H1 (cell line): ENCODE measurements at regions not wholly inside any gene's neighbourhood (a gene's known extent, or its start where the extent isn't known, plus 50 kb on each side); places are given as distances from the start of the nearest gene placed in this dataset.

ENCODE experiments used
- CTCF ChIA-PET: fragments of 300-600 bp; sonication (Branson Sonifier 250); formaldehyde crosslinking; loops from one replicate; lab custom pipeline; 2021; ENCODE audit not compliant: partially characterized antibody; lab: Charles Lee
- POLR2A ChIA-PET: fragments of 300-600 bp; sonication (Branson Sonifier 250); formaldehyde crosslinking; loops from one replicate; lab custom pipeline; 2021; ENCODE audit warnings: inconsistent platforms; ENCODE audit not compliant: partially characterized antibody; lab: Charles Lee
- DNase-seq, 2 experiments: peaks; one replicate each; pipeline versions ENCODE4 v3.0.0 to v3.0.0-alpha.2; 2010 to 2022; ENCODE audit warnings: low spot score in 2 of 2, low read depth in 1 of 2, mixed read lengths in 1 of 2
- FAIRE-seq: peaks from 2 replicates; lab custom pipeline; 2011; peaks lifted over from hg19 to GRCh38; lab: Jason Lieb, UNC
- H2AFZ ChIP-seq: 2 replicates; pipeline ENCODE4 v1.8.1; 2012; ENCODE audit warnings: low read length, inconsistent platforms
- H2AK5ac ChIP-seq: 2 replicates; pipeline ENCODE4 v1.6.1; 2013; ENCODE audit warnings: low read depth, low read length
- H2BK120ac ChIP-seq: replicated peaks from 2 replicates; pipeline ENCODE3; 2013; ENCODE audit warnings: low read depth, low read length, inconsistent platforms
- H2BK12ac ChIP-seq: 2 replicates; pipeline ENCODE4 v1.6.1; 2013; ENCODE audit warnings: low read depth, low read length
- H2BK15ac ChIP-seq: 2 replicates; pipeline ENCODE4 v1.6.1; 2013; ENCODE audit warnings: low read length
- H2BK20ac ChIP-seq: 2 replicates; pipeline ENCODE4 v1.6.1; 2013; ENCODE audit warnings: low read length
- H2BK5ac ChIP-seq: 2 replicates; pipeline ENCODE4 v1.6.1; 2013; ENCODE audit warnings: low read depth, low read length
- H3K14ac ChIP-seq: 2 replicates; pipeline ENCODE4 v1.6.1; 2013; ENCODE audit warnings: inconsistent platforms; ENCODE audit not compliant: insufficient read length
- H3K18ac ChIP-seq: 2 replicates; pipeline ENCODE4 v1.6.1; 2013; ENCODE audit warnings: low read length; ENCODE audit errors: extremely low read depth
- H3K23ac ChIP-seq: 2 replicates; pipeline ENCODE4 v1.6.1; 2013; ENCODE audit warnings: inconsistent platforms; ENCODE audit not compliant: insufficient read length
- H3K23me2 ChIP-seq: 2 replicates; pipeline ENCODE4 v1.6.1; 2013; ENCODE audit warnings: low read depth, low read length
- H3K27ac ChIP-seq: 2 replicates; pipeline ENCODE4 v1.6.1; 2011; ENCODE audit warnings: low read depth, low read length, inconsistent platforms
- H3K27me3 ChIP-seq, 4 experiments: replicated peaks in 1 of 4; 1 replicate in 1 of 4; 2 replicates in 3 of 4; pipeline versions ENCODE4 v1.6.1 to v1.8.1; 2011 to 2013; ENCODE audit warnings: low read length in 3 of 4, mild to moderate bottlenecking in 3 of 4, inconsistent platforms in 2 of 4, mixed read lengths in 2 of 4, moderate library complexity in 1 of 4; ENCODE audit not compliant: control insufficient read depth in 3 of 4, insufficient read depth in 3 of 4; ENCODE audit errors: extremely low read depth in 1 of 4
- H3K36me3 ChIP-seq, 4 experiments: 2 replicates each; pipeline versions ENCODE4 v1.6.1 to v1.8.1; 2011 to 2013; ENCODE audit warnings: mild to moderate bottlenecking in 4 of 4, low read length in 3 of 4, moderate library complexity in 2 of 4, control low read depth in 1 of 4, inconsistent platforms in 1 of 4; ENCODE audit not compliant: insufficient read depth in 4 of 4, control insufficient read depth in 2 of 4
- H3K4ac ChIP-seq: replicated peaks from 2 replicates; pipeline ENCODE3; 2013; ENCODE audit warnings: low read length, low read depth, mixed read lengths, inconsistent platforms; ENCODE audit not compliant: insufficient read length
- H3K4me1 ChIP-seq, 4 experiments: replicated peaks in 1 of 4; 1 replicate in 1 of 4; 2 replicates in 3 of 4; pipeline versions ENCODE4 v1.6.1 to v1.8.1; 2011 to 2013; ENCODE audit warnings: low read length in 3 of 4, inconsistent platforms in 2 of 4, mixed read lengths in 1 of 4; ENCODE audit not compliant: insufficient read depth in 4 of 4, control insufficient read depth in 3 of 4
- H3K4me2 ChIP-seq, 2 experiments: 2 replicates each; pipeline versions ENCODE4 v1.6.1 to v1.8.1; 2011 to 2013; ENCODE audit warnings: low read depth in 2 of 2, low read length in 2 of 2, control low read depth in 1 of 2, inconsistent platforms in 1 of 2, mild to moderate bottlenecking in 1 of 2; ENCODE audit not compliant: insufficient read depth in 1 of 2
- H3K4me3 ChIP-seq, 4 experiments: fragments of 200-600, 300-600 bp in 1 of 4; sonication (generic), shearing (Covaris generic), sonication (Bioruptor Twin) in 1 of 4; 2 replicates each; pipeline versions ENCODE4 v1.5.1 to v1.8.1; 2011 to 2016; ENCODE audit warnings: low read length in 4 of 4, low read depth in 3 of 4, control low read depth in 2 of 4, inconsistent platforms in 2 of 4, mild to moderate bottlenecking in 2 of 4, mixed read lengths in 1 of 4, moderate library complexity in 1 of 4; ENCODE audit not compliant: insufficient read depth in 2 of 4; ENCODE audit errors: extremely low read depth in 1 of 4
- H3K56ac ChIP-seq: replicated peaks from 2 replicates; pipeline ENCODE3; 2013; ENCODE audit warnings: low read depth, mild to moderate bottlenecking, mixed read lengths, low read length, inconsistent platforms; ENCODE audit not compliant: insufficient read length
- H3K79me1 ChIP-seq: 2 replicates; pipeline ENCODE4 v1.6.1; 2013; ENCODE audit warnings: low read depth, low read length, control low read depth
- H3K79me2 ChIP-seq, 2 experiments: 2 replicates each; pipeline versions ENCODE4 v1.6.1 to v1.8.1; 2012 to 2013; ENCODE audit warnings: low read length in 2 of 2, mild to moderate bottlenecking in 2 of 2, inconsistent platforms in 1 of 2; ENCODE audit not compliant: insufficient read depth in 2 of 2, control insufficient read depth in 1 of 2
- H3K9ac ChIP-seq, 4 experiments: replicated peaks in 1 of 4; 1 replicate in 1 of 4; 2 replicates in 3 of 4; pipeline versions ENCODE4 v1.6.1 to v1.8.1; 2011 to 2013; ENCODE audit warnings: low read depth in 3 of 4, low read length in 3 of 4, control low read depth in 2 of 4, mild to moderate bottlenecking in 2 of 4, moderate library complexity in 2 of 4, inconsistent platforms in 1 of 4; ENCODE audit errors: extremely low read depth in 1 of 4
- H3K9me3 ChIP-seq, 2 experiments: 2 replicates each; pipeline versions ENCODE4 v1.6.1 to v1.8.1; 2012 to 2013; ENCODE audit warnings: mild to moderate bottlenecking in 2 of 2, moderate library complexity in 2 of 2, control low read depth in 1 of 2, inconsistent platforms in 1 of 2, low read depth in 1 of 2, low read length in 1 of 2, mixed read lengths in 1 of 2; ENCODE audit not compliant: insufficient read depth in 2 of 2
- H4K20me1 ChIP-seq, 2 experiments: replicated peaks in 1 of 2; 2 replicates each; pipeline versions ENCODE3 to v1.8.1; 2011 to 2013; ENCODE audit warnings: inconsistent platforms in 2 of 2, low read length in 2 of 2, mild to moderate bottlenecking in 1 of 2; ENCODE audit not compliant: insufficient read depth in 2 of 2, control insufficient read depth in 1 of 2
- H4K5ac ChIP-seq: 2 replicates; pipeline ENCODE4 v1.6.1; 2013; ENCODE audit warnings: low read length, low read depth, mixed read lengths, inconsistent platforms; ENCODE audit not compliant: insufficient read length
- H4K8ac ChIP-seq: 2 replicates; pipeline ENCODE4 v1.8.0; 2013; ENCODE audit warnings: mild to moderate bottlenecking, moderate library complexity, low read length, inconsistent platforms; ENCODE audit not compliant: insufficient read depth; ENCODE audit errors: extremely low read depth
- H4K91ac ChIP-seq: replicated peaks from 2 replicates; pipeline ENCODE3; 2013; ENCODE audit warnings: low read length, mixed read lengths, inconsistent platforms; ENCODE audit not compliant: insufficient read length
- BRCA1 ChIP-seq: IDR thresholded peaks from 2 replicates; pipeline ENCODE4 v1.6.1; 2012; ENCODE audit warnings: low read depth, low read length, improper control_type of control experiment
- EGR1 ChIP-seq: IDR thresholded peaks from 2 replicates; pipeline ENCODE4 v1.6.1; 2011; ENCODE audit warnings: low read depth, low read length, borderline replicate concordance
- HDAC6 ChIP-seq: IDR thresholded peaks from one replicate; pipeline ENCODE4 v1.7.1; 2012; ENCODE audit warnings: low read depth, mild to moderate bottlenecking, inconsistent platforms, low read length, moderate library complexity
- KDM4A ChIP-seq: IDR thresholded peaks from one replicate; pipeline ENCODE4 v1.7.1; 2012; ENCODE audit warnings: low read depth, mild to moderate bottlenecking, moderate library complexity, low read length, inconsistent platforms; ENCODE audit not compliant: severe bottlenecking
- TF ChIP-seq, protein P1 (sequence below): IDR thresholded peaks from 2 replicates; pipeline ENCODE4 v1.6.1; 2012; ENCODE audit warnings: inconsistent platforms
- TF ChIP-seq, protein P2 (sequence below): IDR thresholded peaks from 2 replicates; pipeline ENCODE4 v1.6.1; 2011; ENCODE audit warnings: low read depth, mild to moderate bottlenecking, low read length; ENCODE audit not compliant: insufficient read depth

DNA sequence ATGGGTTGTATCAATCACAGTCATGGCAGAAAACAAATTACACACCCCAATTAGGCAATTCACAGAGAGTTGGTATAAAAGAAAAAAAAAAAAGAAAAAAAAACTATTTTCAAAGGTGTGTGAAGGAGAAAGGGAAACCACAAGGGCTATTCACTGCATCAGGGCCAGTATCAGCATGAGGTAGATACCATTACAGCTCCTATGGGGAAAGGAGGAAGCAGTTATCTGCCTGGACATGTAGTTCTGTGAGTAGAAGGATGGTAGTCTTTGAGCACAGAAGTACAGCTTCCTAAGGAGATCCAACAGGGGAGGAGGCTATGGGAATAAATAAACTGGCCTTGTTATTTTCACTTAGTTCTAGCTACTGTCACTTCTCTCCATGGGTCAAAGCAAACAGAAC is 746.1 kb downstream of the LUZP2 start:
- no peak overlapping the region for H3K9ac ChIP-seq
- H3K14ac ChIP-seq = no peak overlapping the region
- H3K27me3 ChIP-seq = no peaks in the 10 kb centered on the region
- H3K4ac ChIP-seq = no peak overlapping the region
- no peak overlapping the region for H3K27ac ChIP-seq
- no peak overlapping the region for H2BK12ac ChIP-seq
- no peaks in the 10 kb centered on the region; a peak in 1 of 8 replicates for H3K36me3 ChIP-seq
- ChIA-PET CTCF (no interaction called here), POLR2A (interaction anchor here (0.7 kb wide), 1 partner anchor 394 kb away, joined by 3 read pairs; no protein-coding TSS in a partner anchor)
- no peak overlapping the region for H3K56ac ChIP-seq
- H2BK20ac ChIP-seq = no peak overlapping the region
- H3K4me1 ChIP-seq = no peaks in the 10 kb centered on the region
- no peak overlapping the region for H3K18ac ChIP-seq
- H2BK5ac ChIP-seq = no peak overlapping the region
- H3K23me2 ChIP-seq = no peaks in the 10 kb centered on the region
- no peaks in the 10 kb centered on the region for H4K20me1 ChIP-seq
- DNase-seq = no peak
- no peak overlapping the region for H3K23ac ChIP-seq
- no peak overlapping the region for H3K4me2 ChIP-seq
- H2AFZ ChIP-seq = no peak overlapping the region
- H3K9me3 ChIP-seq = 0 out of 4 replicates have a peak, but pooled peaks cover 0 to 4% of the 10 kb centered on the region in 2 experiments
- H3K79me2 ChIP-seq = no peaks in the 10 kb centered on the region
- no peak overlapping the region for H4K8ac ChIP-seq
- no peaks in the 10 kb centered on the region for H3K79me1 ChIP-seq
- no peak overlapping the region for H2AK5ac ChIP-seq
- no peak overlapping the region for H2BK120ac ChIP-seq
- no peak for FAIRE-seq
- H4K91ac ChIP-seq = no peak overlapping the region
- H2BK15ac ChIP-seq = no peak overlapping the region
- no peak overlapping the region for H4K5ac ChIP-seq
- H3K4me3 ChIP-seq = no peak overlapping the region
- no peak for TF ChIP-seq EGR1
- TF ChIP-seq, protein P1, sequence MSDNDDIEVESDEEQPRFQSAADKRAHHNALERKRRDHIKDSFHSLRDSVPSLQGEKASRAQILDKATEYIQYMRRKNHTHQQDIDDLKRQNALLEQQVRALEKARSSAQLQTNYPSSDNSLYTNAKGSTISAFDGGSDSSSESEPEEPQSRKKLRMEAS = no peak
- TF ChIP-seq BRCA1 = no peak
- TF ChIP-seq, protein P2, sequence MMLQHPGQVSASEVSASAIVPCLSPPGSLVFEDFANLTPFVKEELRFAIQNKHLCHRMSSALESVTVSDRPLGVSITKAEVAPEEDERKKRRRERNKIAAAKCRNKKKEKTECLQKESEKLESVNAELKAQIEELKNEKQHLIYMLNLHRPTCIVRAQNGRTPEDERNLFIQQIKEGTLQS = no peak
- no peak for TF ChIP-seq HDAC6
- no peak for TF ChIP-seq KDM4A
